GF-D8 (cell line): ENCODE measurements at regions not wholly inside any gene's neighbourhood (a gene's known extent, or its start where the extent isn't known, plus 50 kb on each side); places are given as distances from the start of the nearest gene placed in this dataset.

Experiments used
- DNase-seq: peaks from one replicate; lab custom pipeline; 2025; lab: John Stamatoyannopoulos, UW

DNA sequence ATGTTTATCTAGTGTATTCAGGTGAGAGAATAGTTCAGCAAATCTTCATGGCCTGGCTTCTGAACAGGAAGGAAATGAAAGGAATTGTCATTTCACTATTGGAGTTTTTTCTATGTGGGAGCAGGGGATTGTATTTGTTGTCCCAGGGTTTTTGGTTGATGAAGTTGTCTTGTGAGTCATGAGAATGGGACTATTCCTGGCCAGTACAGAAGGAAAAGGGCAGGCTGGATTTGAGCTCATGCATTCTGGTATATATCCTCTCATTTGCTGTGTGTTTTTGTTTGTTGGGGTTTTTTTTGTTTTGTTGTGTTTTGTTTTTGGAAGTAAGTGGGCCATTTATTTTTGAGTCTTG is 101.2 kb upstream of the MKLN1 start:
- DNase-seq: no peak

DNA sequence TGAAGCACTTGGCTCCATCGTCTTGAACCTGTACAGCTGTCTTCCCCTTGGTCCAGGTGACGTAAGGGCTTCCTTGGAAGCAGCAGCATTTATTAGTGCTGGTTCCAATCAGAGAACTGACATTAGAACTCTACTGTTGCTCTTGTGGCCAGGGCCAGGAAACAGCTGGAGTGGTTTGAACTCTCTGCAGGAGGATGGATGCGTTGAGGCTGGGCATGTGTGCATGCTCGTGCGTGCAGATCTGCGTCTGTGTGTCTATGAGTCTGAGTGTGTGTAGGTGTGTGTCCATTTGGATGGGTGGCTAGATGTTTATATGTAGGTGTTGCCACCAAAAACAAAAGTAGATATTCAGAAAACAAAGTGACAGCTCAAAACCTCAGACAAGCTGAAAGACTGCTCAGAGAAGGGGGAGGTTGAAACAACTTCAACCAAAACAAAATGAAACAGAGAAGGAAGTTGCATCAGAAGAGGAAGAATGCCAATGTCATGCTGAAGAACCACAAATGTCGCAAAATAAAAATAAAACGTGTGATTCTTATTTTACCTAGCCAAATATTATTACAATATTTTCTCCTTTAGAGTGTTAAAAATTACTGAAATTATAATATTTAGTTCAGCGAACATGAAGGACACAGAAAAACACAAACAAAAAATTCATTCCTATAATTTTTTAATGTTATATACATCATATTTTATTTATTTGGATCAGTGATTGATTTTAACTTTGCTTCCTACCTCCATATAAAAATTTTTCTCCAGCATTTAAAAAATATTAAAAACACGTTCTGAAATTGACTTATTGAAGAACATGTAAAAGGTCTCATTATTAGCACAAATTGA is 96.1 kb upstream of the MKLN1 start:
- DNase-seq: peak; percentile 83

DNA sequence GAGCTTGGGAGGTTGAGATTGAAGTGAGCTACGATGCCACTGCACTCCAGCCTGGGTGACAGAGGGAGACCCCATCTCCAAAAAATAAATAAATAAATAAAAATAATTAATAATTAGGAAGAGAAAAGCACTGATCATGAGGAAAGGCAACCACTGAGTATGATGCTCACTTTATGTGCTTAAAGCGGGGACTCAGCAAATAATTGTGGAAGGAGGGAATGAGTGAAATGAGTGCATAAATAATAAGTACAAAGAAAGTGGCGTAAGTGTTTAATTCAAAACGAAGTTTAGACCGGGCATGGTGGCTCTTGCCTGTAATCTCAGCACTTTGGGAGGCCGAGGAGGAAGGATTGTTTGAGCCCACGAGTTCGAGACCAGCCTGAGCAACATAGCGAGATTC is 94.9 kb upstream of the MKLN1 start:
- no peak for DNase-seq

DNA sequence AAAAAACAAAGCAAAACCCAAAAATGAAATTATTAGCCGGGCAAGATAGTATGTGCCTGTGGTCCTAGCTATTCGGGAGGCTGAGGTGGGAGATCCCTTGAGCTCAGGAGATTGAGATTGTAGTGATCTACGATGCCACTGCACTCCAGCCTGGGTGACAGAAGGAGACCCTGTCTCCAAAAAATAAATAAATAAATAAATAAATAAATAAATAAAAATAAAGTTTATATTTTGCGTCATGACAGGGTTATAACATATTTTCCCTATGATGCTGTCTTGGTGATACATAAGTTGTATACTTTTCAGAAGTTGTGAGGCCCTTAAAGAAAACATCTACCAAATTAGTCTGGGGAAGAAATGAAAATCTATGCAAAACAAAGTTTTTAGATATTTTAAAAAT is 94.5 kb upstream of the MKLN1 start:
- no peak for DNase-seq

DNA sequence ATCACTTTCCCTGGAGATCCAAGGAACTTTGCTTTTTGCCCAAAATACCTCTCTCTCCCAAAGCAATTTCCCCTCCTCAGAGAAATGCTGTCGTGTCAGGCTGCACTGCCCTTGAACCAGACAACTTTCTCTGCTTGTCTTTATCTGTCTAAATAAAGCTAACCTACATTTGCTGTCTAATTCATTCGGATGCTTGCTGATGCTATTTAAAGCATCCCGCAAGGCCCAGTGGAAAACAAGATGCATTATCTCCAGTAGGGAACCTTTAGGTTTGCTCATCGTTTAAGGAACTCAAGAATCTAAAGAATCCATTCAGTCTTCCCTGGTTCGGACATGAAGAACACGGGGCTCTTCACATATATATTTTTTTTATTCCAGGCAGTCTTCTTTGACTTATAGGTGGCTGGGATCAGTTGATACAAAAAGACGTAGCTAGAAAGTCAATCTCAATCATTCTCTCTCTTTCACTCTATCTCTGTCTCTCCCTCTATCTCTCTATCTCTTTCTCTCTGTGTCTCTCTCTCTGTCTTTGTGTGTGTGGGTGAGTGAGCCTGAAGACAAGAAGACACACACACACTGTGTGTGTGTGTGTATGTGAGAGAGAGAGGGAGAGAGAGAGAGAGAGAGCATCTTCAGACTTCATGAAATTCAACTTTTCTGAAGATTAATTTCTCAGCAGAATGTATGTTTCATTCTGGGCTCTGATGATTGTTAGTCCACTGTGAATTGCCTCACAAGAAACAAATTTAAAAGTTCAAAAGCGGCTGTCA is 92.8 kb upstream of the MKLN1 start:
- no peak for DNase-seq

DNA sequence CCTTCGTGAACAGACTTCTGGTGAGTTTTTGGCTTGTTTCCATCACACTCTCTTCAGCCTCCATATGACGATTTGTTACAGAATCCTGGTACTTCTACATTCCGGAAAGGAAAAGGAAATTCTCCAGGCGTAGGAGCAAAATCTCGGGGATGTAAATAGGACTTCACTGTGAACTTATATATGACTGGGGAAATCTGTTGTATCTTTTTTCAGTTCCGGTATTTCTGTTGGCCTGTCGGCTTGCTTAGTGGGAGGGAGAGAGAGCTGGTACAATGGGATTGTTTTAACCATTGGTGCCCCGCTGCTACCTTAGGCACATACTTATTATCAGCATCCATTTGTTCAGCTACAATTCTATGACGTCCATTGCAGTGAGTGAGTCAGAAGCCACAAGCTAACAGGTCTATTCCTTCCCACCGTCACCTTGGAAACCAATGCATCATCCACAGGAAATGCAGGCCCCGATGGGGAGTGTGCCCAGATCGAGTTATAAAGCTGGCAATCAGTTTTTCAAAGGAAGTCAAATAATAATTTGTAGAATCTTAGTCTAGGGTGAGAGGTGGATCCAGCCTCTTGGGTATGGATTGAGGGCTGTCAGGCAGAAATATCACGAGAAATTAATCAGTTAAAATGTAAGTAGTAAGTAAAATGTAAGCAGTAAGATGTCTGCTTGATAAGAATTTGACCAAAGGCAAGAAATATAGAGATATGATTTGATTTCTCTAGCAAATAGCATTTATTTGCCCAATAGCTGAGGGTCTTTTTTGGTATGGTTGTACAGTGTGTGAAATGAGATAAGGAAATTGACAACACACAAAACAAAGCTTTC is 92.0 kb upstream of the MKLN1 start:
- DNase-seq: no peak

DNA sequence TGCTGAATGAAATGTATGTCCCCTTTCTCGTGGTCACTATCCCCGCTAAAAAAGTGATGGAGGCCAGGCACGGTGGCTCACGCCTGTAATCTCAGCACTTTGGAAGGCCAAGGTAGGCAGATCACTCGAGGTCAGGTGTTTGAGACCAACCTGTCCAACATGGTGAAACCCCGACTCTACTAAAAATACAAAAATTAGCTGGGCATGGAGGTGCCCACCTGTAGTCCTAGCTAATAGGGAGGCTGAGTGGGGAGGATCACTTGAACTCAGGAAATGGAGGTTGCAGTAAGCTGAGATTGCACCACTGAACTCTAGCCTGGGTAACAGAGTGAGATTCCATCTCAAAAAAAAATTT is 91.4 kb upstream of the MKLN1 start:
- no peak for DNase-seq

DNA sequence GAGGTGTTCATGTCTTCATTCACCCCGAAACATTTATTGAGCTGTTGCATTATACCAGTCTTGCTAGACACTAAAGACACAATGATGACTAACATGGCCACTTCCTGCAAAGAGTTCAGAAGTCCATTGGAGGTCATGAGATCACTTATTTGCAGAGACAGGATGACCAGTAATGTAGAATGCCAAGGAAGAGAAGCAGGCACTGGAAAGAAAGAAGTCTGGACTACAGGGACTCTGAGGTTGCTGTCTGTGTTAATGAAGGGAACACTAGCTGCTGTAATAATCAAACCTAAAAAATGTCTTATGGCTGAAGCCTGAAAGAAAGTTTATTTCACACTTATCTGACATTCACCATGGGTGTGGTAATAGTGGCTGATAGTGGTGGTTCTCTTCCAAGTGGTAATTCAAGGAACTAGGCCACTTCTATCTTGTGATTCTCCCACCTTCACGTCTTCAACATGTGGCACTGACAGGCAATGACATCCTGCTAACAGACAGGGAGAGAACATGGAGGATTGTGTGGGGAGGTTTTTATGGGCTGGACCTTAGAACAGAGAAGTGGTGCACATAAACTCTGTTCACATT is 89.2 kb upstream of the MKLN1 start:
- no peak for DNase-seq

DNA sequence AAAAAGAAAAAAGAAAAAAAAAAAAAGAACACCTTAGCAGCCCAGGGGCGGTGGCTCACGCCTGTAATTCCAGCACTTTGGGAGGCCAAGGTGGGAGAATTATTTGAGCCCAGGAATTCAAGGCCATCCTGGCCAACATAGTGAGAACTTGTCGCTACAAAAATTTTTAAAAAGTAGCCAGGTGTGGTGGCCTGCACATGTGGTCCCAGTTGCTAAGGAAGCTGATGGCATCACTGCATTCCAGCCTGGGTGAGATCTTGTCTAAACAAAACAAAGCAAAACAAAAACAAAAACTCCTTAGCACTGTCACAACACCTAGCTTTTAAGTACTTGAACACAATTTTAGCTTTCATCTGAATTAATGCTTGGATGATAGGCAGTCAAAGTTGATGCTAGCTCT is 86.3 kb upstream of the MKLN1 start:
- DNase-seq: no peak

DNA sequence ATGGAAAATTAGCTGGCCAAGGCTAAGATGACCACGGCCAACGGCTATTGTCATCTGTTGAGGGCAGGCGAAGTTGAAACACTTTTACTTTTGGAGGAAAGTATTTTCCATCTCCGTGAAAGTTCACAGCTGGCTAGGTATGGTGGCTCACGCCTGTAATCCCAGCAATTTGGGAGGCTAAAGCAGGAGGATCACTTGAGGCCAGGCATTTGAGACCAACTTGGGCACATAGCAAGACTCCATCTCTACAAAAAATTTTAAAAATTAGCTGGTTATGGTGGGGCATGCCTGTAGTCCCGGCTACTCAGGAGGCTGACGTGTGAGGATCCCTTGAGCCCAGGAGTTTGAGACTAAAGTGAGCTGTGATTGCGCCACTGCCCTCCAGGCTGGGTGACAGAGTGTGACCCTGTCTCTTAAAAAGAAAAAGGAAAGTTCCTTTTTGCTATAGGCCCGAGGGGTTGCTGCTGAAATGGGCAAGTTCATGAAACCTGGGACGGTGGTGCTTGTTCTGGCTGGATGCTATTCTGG is 85.5 kb upstream of the MKLN1 start:
- DNase-seq: no peak

DNA sequence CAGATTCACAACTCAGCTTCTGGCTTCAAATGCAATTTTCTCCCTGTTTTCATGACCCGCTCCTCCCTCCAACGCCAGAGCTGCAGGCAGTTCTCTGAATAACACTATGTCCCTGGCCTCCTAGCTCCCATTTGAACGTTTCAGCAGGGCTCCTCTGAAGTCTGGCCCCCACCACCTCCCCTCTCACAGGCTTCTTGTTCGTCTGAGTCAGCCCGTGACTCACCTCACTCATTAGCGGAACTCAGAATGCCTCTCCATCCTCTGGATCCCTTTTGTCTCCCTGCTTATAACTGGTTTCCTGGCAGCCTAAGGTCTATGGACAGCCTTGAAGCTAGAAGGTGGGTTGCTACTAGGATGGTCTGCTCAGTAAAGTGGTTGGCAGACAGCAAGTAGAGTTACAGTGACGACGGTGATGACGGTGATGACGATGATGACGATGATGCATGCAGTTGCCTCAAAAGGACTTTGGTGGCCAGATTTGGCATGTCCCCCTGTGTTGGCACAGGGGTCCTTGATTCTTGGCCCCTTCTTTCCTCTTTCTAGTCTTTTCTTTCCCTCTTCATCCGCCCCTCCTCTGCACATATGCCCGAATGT is 83.3 kb upstream of the MKLN1 start:
- DNase-seq: no peak

DNA sequence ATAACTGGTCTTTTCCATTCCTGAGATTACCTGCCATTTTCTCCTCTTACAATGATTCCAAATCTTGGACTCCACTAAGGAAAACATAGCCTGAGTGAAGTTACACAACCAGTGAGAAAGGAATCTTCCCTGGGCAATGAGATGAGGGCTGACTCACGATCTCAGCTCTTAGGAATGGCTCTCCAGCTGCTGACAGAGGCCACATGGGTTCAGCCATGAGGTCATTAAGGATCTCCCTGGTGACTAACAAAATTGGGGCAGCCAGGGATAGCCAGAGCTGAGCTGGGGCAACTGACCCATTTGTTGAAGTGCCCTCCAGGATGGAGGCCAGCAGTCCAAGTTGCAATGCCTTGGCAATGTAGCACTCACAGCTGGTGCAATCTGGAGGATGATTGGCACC is 78.7 kb upstream of the MKLN1 start:
- no peak for DNase-seq

DNA sequence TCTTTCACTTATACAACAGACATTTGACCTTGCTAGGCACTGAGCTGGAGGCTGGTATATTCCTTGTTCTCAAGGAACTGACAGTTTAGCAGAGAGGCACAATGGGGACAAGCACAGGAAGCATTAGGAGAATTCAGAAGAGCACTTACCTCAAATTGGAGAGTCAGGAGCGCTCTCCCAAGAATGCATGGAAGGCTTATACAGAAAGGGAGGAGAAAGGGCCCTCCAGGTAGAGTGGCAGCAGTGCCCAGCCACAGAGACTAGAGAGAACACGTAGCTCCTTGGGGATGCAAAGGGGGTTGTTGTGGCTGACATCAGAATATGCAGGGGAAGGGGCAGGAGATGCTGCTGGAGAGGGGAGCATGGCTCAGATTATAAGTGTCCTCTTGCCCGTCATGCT is 78.2 kb upstream of the MKLN1 start:
- DNase-seq: no peak

DNA sequence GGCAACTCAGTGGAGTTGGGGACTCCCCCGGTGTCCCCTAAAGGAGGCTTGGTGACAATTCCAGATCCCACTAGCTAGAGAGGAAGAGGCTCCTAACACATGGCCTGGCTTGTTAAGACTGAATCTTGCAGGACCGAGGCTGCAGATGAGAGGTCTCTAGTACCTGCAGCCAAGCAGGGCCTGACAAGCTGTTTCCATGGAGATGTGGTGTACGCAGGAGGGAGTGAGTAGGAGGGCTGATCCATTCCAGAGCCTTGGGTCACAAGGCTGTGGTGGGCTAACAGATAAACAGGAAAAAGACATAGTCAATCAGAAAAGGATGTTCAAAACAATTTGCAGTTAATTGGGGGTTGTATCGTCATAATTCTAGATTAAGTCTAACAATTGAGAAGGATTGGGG is 77.3 kb upstream of the MKLN1 start:
- DNase-seq: no peak

DNA sequence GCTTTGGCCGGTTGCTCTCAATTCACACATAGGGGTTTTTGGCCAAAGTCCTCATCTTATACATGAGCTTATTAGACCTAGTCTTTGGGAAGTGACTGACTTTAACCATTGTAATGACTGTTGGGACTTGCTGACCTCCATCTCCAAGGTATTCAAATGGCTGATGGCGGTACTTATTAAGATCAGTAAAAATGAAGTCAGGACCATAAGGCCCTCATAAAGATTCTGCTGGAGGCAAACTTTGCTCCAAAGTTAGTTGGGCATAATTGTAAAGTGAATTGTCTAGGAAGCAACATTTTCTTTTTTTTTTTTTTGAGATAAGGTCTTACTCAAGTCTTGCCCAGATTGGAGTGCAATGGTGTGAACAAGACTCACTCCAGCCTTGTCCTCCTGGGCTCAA is 76.3 kb upstream of the MKLN1 start:
- DNase-seq: no peak

DNA sequence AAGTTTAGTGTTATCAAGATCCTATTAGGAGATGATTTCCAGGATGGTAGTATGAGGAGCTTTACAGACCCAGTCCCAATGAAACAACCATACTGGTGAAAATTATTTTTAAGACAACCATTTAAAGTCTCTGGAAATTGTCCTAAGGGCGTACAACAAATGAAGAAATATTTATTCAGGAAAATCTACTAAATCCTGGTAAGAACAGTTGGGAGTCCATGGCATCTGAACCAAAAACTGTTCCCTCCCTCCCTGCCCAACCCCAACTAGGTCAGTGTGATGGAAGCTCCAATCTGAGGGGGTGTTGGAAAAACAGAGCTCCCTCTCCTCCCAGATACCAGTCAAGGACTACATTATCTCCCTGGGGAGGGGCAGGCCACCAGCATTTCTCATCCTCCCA is 74.7 kb upstream of the MKLN1 start:
- no peak for DNase-seq

DNA sequence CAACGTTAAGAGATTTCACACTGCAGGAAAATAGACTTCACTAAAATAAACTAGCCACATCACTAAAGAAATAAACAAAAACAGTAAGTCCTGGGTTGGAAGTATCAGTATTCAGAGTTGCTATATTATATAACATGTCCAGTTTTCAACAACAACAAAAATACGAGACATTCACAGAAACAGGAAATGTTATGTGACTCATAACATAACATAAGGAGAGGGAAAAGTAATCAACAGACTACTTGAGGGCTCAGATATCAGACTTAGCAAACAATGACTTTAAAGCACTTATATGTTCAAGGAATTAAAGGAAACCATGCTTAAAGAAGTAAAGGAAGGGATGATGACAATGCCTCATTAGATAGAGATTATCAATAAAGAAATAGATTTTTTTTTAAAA is 73.5 kb upstream of the MKLN1 start:
- no peak for DNase-seq

DNA sequence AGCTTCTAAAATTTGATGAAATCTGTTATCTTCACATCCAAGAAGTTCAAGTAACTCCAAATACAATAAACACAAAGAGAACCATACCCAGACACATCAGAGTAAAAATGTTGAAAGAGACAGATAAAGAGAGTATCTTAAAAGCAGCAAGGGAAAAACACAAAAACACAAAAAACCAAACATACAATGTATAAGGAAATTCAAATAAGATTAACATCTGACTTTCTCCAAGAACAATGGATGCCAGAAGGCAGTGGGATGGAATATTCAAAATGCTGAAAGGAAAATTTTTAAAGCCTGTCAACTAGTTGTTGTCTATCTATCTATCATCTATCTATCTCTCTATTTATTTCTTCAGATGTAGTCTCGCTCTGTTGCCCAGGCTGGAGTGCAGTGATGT is 72.4 kb upstream of the MKLN1 start:
- no peak for DNase-seq

DNA sequence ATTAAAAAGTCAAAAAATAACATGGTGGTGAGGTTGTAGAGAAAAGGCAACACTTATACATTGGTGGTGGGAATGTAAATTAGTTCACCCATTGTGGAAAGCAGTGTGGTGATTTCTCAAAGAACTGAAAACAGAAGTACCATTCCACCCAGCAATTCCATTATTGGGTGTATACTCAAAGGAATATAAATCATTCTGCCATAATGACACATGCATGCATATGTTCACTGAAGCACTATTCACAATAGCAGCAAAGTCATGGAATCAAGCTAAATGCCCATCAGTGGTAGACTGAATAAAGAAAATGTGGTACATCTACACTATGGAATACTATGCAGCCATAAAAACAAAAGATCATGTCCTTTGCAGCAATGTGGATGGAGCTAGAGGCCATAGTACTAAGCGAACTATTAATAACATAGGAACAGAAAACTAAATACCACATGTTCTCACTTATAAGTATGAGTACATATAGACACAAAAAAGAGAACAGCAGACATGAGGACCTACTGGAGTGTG is 66.1 kb upstream of the MKLN1 start:
- no peak for DNase-seq

DNA sequence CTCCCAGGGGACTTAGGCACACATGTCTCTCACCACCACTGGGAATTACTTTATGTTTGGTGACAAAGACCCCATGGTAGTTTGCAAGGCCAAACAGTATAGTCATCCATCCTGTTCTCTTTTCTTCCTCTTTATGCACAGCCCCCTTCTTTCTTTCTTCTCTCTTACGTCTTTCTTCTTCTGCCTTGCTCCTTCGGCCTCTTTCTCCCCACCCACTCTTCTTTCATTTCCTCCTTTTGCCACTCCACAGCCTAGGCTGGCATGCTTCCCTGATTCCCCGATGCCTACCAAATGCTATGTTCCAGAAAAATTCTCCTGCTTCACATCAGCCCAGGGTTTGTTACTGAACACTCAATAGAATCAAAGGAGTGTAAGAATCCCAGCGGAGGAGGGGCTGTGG is 62.4 kb upstream of the MKLN1 start:
- DNase-seq: no peak

DNA sequence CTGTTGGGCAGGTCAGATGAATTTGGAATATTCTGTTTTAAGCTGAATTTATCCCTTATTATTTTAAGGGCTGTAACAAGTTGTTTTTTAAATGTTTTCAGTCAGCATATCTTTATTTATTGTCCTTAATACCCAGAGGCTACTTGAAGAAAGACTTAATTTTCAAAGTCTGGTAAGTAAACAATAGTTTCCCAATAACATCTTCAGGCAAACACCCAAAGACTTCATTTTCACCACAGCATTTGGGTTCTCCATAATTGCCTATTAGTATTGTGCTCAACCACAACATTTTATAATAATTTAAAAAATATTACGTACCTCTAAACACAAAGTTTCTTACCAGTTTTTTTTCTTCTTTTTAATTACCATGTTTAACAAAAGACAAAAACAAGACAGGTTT is 60.0 kb upstream of the MKLN1 start:
- no peak for DNase-seq

DNA sequence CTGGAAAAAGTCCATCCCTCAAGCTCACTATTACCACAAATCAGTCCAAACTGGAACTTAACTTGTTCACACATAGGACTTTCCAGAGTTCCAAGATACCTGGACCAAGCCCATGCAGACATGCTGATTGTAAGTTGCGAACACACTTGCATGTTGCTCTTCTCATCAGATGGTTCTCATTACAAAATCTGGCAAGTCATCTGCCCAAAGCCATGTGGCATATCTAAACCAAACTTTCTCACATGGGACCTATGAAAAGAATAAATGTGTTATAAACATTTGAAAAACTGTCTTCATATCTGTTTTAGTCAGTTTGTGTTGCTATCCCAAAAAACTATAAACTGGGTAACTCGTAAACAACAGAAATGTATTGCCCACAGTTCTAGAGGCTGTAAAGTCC is 58.8 kb upstream of the MKLN1 start:
- no peak for DNase-seq
